ENCODE measurements at regions not wholly inside any gene's neighbourhood (a gene's known extent, or its start where the extent isn't known, plus 50 kb on each side); places are given as distances from the start of the nearest gene placed in this dataset.

- no peak for DNase-seq (ENCODE audit: low read depth)
Measured at GRCh38 chr4:175373031-175373430, 439.0 kb downstream of the GPM6A start.

DNA sequence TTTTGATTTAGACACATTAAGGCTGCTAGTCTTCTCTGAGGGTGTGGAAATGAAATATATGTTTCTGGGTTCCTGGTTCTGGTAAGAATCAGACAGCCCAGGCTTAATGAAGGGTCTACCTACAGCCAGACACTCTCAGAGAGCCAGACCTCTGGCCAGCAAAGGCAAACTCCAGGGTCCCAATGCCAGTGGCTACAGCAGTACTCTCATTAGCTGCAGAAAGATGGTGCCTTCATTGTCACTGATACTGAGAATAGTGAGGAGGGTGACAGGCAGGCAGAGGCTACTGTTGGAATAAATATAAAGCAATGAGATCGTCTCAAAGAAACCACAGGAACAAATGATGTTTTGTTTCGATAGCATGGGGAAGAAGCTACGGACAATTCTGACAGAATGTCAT is 437.6 kb downstream of the GPM6A start:
- no peak for DNase-seq (ENCODE audit: low read depth)

DNA sequence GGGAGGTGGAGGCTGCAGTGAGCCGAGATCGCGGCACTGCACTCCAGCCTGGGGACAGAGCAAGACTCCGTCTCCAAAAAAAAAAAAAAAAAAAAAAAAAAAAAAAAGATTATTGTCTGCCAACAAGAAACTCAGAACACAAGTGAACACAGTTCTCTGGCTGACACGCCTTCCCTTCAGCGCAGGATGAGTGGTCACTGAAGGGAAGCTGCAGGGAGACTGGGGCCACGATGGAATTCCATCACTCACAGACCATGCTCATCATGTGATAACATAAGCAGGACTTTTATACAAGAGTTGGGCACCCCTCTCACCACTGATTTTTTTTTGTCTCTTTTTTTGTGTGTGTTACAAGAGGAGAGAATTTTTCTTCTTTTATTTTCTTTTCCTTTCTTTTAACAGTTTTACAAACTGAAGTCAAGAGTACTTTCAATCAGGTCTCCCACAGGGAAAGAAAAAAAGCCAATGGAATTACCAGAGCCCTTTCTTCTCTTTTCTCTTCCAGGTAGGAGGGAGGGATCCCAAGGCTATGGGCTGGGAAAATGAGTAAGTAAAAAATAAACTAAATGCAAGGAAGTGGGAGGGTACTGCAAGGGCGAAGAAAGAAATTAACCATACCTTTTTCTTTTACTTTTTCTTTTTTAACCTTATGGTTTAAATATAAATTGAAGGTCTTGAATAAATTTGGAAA is 435.6 kb downstream of the GPM6A start:
- DNase-seq (ENCODE audit: low read depth) = no peak

- DNase-seq (ENCODE audit: low read depth) = no peak
Measured at GRCh38 chr4:175377203-175377602, 434.9 kb downstream of the GPM6A start.

- no peak for DNase-seq (ENCODE audit: low read depth)
Measured at GRCh38 chr4:175378372-175378771, 433.7 kb downstream of the GPM6A start.

DNA sequence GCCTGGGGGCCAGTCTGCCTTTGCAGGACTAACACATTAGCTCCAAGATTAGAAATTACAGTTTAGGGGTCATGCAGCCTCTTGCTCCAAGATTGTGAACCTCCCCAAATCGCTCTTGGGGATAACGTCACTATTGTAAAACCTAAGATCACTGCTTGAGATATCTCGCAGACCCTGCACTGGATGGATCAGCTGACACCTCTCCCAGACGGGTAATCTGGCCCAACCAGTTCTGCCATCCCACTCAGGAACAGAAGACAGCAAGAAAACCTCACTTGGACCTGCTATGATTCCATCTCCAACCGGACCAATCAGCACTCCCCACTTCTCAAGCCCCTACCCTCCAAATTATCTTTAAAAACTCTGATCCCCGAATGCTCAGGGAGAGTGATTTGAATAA is 431.2 kb downstream of the GPM6A start:
- DNase-seq (ENCODE audit: low read depth) = no peak

DNA sequence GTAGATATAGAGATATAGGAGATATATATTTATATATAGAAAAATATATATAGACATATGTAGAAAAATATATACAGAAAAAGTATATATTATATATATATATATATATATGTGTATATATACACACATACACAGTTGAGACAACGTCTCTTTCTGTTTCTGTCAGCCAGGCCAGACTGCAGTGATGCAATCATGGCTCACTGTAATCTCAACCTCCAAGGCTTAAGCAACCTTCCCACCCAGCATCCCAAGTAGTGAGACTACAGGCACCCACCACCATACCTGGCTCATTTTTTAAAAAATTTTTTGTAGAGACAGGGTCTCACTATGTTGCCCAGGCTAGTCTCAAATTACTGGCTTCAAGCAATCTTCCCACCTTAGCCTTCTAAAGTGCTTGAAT is 426.3 kb downstream of the GPM6A start:
- no peak for DNase-seq (ENCODE audit: low read depth)

DNA sequence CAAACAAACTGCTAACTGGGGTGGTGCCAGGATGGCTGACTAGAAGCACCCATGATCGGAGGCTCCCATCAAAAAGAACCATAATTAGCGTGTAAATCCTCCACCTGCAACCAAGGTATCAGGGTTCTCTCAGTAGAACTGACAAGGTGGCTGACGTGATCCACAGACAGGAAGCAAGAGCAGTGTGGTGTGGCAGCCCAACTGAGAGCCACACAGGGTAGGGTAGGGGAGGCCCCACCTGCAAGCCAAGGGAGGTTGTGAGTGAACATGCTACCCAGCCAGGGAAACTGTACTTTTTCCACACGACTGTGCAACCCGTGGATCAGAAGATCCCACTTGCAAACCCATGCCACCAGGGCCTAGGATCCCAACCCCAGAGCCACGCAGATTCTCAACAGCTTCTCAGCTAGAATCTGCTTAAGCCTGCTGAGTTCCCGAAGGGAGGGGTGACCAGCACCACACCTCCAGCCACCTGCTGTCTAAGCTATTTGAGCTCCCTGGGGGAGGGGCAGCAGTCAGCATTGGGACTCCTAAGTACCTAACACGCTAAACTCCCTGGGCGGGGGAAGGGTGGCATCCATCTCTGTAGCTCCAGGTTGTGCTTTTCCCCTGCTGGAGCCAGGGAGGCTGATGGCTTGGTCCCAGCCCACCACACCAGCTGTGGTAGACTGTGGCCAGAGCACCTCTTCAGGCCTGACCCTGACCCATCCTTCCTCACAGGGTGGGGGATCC is 425.1 kb downstream of the GPM6A start:
- no peak for DNase-seq (ENCODE audit: low read depth)

DNA sequence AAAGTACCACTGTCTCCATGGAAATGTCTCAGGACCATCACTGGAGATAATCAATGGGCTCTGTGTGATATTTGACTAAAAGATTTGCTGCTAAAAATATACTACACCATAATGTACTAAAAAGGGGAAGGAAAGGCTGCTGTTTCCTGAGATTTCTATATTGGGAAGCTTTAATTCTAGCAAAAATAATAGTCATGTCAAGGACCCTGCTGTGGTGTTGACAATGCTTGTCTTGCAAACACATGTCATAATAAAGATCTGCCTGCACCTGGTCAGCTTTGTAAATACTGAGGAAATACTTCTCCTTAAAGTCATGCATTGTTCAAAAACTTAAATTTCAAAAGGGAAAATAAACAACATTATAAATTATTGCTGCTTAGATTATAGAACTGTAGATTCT is 417.9 kb downstream of the GPM6A start:
- DNase-seq (ENCODE audit: low read depth) = no peak

DNA sequence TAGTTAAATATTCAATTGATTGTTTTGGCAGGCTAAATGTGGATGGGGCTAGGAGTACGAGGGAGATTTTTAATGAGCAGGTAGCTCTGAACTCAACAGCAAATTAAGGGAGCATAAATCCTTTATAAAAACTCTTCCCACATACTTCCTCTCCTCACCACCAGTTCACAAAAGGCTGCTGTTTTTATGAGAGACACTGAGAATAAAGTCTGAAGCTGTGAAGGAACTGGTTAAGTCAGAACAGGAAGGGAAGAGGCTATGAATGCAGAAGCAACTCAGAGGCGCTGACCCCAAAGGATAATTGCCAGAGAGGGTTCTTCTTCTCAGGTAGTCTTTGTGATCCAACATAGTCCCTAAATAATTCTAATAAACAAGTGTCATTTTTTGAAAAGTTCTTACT is 406.1 kb downstream of the GPM6A start:
- DNase-seq (ENCODE audit: low read depth) = no peak

GRCh38 chr4:175407926-175408325 is 404.1 kb downstream of the GPM6A start:
- no peak for DNase-seq (ENCODE audit: low read depth)

- no peak for DNase-seq (ENCODE audit: low read depth)
Measured at GRCh38 chr4:175411251-175411650, 400.8 kb downstream of the GPM6A start.

DNA sequence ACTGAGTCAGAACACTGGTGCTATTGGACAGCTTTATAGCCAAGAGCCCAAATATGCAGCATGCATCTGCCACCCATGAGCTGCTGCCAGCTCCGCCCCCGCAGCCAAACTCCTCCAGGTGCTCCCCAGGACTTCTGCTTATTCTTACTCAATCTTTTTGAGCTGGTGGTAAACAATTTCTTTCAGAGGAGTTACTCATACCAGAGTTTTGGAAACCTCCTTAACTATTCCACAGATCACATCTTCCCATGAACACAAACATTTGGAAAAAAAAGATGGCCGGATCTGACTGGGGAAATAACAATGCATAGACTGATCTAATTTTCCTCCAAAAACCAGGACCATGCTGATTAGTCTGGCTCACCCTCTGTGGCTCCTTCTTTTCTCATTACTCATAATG is 399.9 kb downstream of the GPM6A start:
- DNase-seq (ENCODE audit: low read depth) = no peak

DNA sequence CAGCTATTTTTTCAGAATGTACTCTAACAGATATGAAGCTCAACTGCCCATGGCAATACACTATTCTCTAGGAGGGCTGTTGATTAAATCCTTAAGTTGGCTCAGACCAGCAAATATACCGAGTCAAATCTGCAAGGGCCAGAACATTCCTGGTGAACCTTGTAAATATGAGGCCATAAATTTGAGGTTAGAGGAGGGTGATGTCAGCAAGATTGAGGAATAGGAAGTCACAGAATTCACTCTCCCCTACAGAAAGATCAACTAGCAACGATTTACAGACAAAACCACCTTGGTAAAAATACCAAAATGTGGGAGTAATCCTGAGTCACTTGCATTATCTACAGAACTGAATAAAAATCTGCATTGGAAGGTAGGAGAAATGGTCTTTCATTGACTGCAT is 399.3 kb downstream of the GPM6A start:
- DNase-seq (ENCODE audit: low read depth) = no peak

- peak; percentile 73 for DNase-seq (ENCODE audit: low read depth)
Measured at GRCh38 chr4:175413561-175413960, 398.5 kb downstream of the GPM6A start.

GRCh38 chr4:175414602-175415001 is 397.5 kb downstream of the GPM6A start:
- DNase-seq (ENCODE audit: low read depth) = no peak

GRCh38 chr4:175418516-175418915 is 393.5 kb downstream of the GPM6A start:
- DNase-seq (ENCODE audit: low read depth) = no peak

GRCh38 chr4:175419236-175419718 is 392.8 kb downstream of the GPM6A start:
- peak; percentile 64 for DNase-seq (ENCODE audit: low read depth)

GRCh38 chr4:175421506-175421905 is 390.6 kb downstream of the GPM6A start:
- DNase-seq (ENCODE audit: low read depth) = no peak

- no peak for DNase-seq (ENCODE audit: low read depth)
Measured at GRCh38 chr4:175422331-175422730, 389.7 kb downstream of the GPM6A start.

GRCh38 chr4:175424111-175424510 is 388.0 kb downstream of the GPM6A start:
- no peak for DNase-seq (ENCODE audit: low read depth)

DNA sequence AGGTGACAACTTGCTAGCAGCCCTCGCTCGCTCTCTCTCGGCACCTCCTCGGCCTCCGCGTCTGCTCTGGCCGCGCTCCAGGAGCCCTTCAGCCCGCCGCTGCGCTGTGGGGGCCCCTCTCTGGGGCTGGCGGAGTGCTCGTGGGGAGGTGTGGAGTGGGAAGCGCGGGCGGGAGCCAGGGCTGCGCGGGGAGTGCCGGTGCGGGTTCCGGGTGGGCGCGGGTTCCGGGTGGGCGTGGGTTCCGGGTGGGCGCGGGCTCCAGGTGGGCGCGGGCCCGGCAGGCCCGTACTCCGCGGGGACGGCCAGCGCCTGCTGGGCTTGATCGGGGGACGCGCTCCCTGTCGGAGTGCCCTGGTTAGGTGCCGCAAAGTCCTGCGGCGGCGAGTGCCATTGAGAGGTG is 384.3 kb downstream of the GPM6A start:
- no peak for DNase-seq (ENCODE audit: low read depth)

- no peak for DNase-seq (ENCODE audit: low read depth)
Measured at GRCh38 chr4:175431694-175432093, 380.4 kb downstream of the GPM6A start.

Measured in myocyte (in vitro differentiated cells).